ENCODE measurements at regions not wholly inside any gene's neighbourhood (a gene's known extent, or its start where the extent isn't known, plus 50 kb on each side); places are given as distances from the start of the nearest gene placed in this dataset.

GRCh38 chr5:82798676-82799075 is 278.5 kb downstream of the TMEM167A start (continued):
- no peak for TF ChIP-seq GATAD2B (conservative IDR thresholded peaks at IDR 0.05; ENCODE audit: low read depth)

DNA sequence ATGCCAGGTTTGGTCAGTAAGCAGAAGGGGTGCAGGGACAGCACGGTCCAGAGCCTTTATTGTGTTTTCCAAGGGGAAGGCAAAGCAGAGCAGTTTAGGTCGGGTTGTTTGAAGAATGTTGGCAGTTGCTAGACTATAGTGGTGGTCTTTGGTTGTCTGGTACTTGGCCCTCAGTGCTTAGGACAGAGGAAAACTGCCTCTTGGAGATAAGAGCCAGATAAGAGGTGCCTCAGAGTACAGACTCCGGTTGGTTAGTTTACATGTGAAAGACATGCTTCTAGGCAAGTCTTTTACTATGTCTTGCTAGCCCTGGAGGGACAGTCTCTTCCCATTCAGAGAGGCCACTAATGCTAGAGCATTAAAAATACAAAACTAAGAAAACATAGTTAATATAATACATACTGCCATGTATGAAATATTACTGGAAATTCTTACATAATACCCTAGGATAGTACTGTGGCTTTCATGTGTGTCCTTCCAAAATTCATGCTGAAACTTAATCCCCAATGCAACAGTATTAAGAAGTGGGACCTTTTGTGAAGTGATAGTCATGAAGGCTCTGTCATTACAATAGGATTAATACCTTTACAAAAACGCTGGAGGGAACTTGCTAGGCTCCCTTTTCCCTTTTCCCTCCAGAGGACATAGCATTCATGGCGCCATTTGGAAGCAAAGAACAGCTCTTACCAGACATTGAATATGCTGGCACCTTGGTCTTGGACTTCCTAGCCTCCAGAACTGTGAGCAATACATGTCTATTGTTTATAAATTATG is 280.4 kb downstream of the TMEM167A start:
- Histone ChIP-seq H3K27me3 (replicated peaks in 1 of 2; ENCODE audit: control insufficient read depth in 2 of 2, insufficient read depth in 2 of 2, low read length in 1 of 2) (no peaks in the 10 kb centered on the region), H3K4me2 (ENCODE audit: control insufficient read depth, insufficient read depth) (no peak overlapping the region), H3K27ac (ENCODE audit: control insufficient read depth, insufficient read depth) (no peak overlapping the region), H3K9me3 (replicated peaks; ENCODE audit: control insufficient read depth, insufficient read depth, low read length) (no peaks in the 10 kb centered on the region), H3K4me3 (no peak overlapping the region), H2AFZ (ENCODE audit: control insufficient read depth, low read depth, low read length) (no peak overlapping the region), H3K4me1 (ENCODE audit: control insufficient read depth, insufficient read depth, low read length) (no peaks in the 10 kb centered on the region), H3K9ac (ENCODE audit: control insufficient read depth, insufficient read depth, low read length) (no peak overlapping the region), H3K36me3 (ENCODE audit: control insufficient read depth in 2 of 2, insufficient read depth in 2 of 2, low read length in 1 of 2) (no peaks in the 10 kb centered on the region), H4K20me1 (ENCODE audit: control insufficient read depth, insufficient read depth) (no peaks in the 10 kb centered on the region), H3K79me2 (ENCODE audit: control insufficient read depth, insufficient read depth, low read length) (no peaks in the 10 kb centered on the region)
- TF ChIP-seq, protein P1, sequence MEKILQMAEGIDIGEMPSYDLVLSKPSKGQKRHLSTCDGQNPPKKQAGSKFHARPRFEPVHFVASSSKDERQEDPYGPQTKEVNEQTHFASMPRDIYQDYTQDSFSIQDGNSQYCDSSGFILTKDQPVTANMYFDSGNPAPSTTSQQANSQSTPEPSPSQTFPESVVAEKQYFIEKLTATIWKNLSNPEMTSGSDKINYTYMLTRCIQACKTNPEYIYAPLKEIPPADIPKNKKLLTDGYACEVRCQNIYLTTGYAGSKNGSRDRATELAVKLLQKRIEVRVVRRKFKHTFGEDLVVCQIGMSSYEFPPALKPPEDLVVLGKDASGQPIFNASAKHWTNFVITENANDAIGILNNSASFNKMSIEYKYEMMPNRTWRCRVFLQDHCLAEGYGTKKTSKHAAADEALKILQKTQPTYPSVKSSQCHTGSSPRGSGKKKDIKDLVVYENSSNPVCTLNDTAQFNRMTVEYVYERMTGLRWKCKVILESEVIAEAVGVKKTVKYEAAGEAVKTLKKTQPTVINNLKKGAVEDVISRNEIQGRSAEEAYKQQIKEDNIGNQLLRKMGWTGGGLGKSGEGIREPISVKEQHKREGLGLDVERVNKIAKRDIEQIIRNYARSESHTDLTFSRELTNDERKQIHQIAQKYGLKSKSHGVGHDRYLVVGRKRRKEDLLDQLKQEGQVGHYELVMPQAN (conservative IDR thresholded peaks at IDR 0.05) = no peak
- ChIA-PET CTCF (interaction anchor here (1.1 kb wide), 1 partner anchor 29 kb away, joined by 3 read pairs; no protein-coding TSS in a partner anchor), RAD21 (ENCODE audit: unreplicated experiment) (no interaction called here), POLR2A (interaction anchor here (1.1 kb wide), 1 partner anchor 18 kb away, joined by 6 read pairs; no protein-coding TSS in a partner anchor), SMC1A (ENCODE audit: uncharacterized antibody, unreplicated experiment) (interaction anchor here (0.5 kb wide), 1 partner anchor 227 kb away, joined by 3 read pairs; no protein-coding TSS in a partner anchor)
- no peak for DNase-seq (ENCODE audit: low read depth, low spot score)
- FAIRE-seq = no peak
- BruUV-seq (replicated peaks) = no TSS peak
- intact Hi-C loops (cut with micrococcal nuclease; ENCODE audit: unreplicated experiment) = no loop called here
- 53% methylated on average over 5 of the region's 5 CpGs for WGBS (ENCODE audit: insufficient coverage, insufficient replicate concordance, low lambda C conversion rate, missing lambda C conversion rate)
- in situ Hi-C loops (cut with MboI) = no loop called here
- ATAC-seq = no peak

All from GM12878 (cell line).